H9 (cell line): ENCODE measurements at regions not wholly inside any gene's neighbourhood (a gene's known extent, or its start where the extent isn't known, plus 50 kb on each side); places are given as distances from the start of the nearest gene placed in this dataset.

Experiments
- DNase-seq: peaks from one replicate; pipeline ENCODE4 v3.0.0-alpha.2; 2017
- H2AFZ ChIP-seq: one replicate; pipeline ENCODE4 v1.6.1; 2013; ENCODE audit warnings: mild to moderate bottlenecking, low read length, control low read depth, moderate library complexity
- H2AK5ac ChIP-seq: 2 replicates; pipeline ENCODE4 v1.6.1; 2013; ENCODE audit warnings: low read length, control low read depth, mixed read lengths; ENCODE audit not compliant: insufficient read length
- H2BK120ac ChIP-seq: one replicate; pipeline ENCODE4 v1.6.1; 2013; ENCODE audit warnings: low read depth, mild to moderate bottlenecking, low read length, control low read depth, inconsistent platforms; ENCODE audit not compliant: poor library complexity, severe bottlenecking
- H2BK12ac ChIP-seq: 2 replicates; pipeline ENCODE4 v1.6.1; 2013; ENCODE audit warnings: low read length, control low read depth, mixed read lengths, low read depth; ENCODE audit not compliant: insufficient read length
- H2BK15ac ChIP-seq: 2 replicates; pipeline ENCODE4 v1.6.1; 2013; ENCODE audit warnings: low read depth, low read length, control low read depth
- H2BK20ac ChIP-seq: one replicate; pipeline ENCODE4 v1.6.1; 2013; ENCODE audit warnings: low read depth, mild to moderate bottlenecking, low read length, control low read depth, inconsistent platforms; ENCODE audit not compliant: poor library complexity, severe bottlenecking
- H2BK5ac ChIP-seq: 2 replicates; pipeline ENCODE4 v1.6.1; 2013; ENCODE audit warnings: low read length, control low read depth, mixed read lengths; ENCODE audit not compliant: insufficient read length
- H3K14ac ChIP-seq: 2 replicates; pipeline ENCODE4 v1.6.1; 2013; ENCODE audit warnings: low read length, control low read depth; ENCODE audit not compliant: insufficient read depth
- H3K18ac ChIP-seq: 2 replicates; pipeline ENCODE4 v1.6.1; 2013; ENCODE audit warnings: low read depth, mild to moderate bottlenecking, mixed read lengths, low read length, control low read depth; ENCODE audit not compliant: insufficient read length
- H3K23ac ChIP-seq: 2 replicates; pipeline ENCODE4 v1.6.1; 2013; ENCODE audit warnings: low read length, control low read depth, mixed read lengths, low read depth; ENCODE audit not compliant: insufficient read length
- H3K23me2 ChIP-seq: 2 replicates; pipeline ENCODE4 v1.6.1; 2013; ENCODE audit warnings: low read depth, mild to moderate bottlenecking, mixed read lengths, low read length, control low read depth; ENCODE audit not compliant: insufficient read length, poor library complexity, severe bottlenecking
- H3K27ac ChIP-seq: 2 replicates; pipeline ENCODE4 v1.5.1; 2013; ENCODE audit warnings: low read length, control low read depth, mixed read lengths, low read depth; ENCODE audit not compliant: insufficient read length
- H3K27me3 ChIP-seq: 2 replicates; pipeline ENCODE4 v1.6.1; 2013; ENCODE audit warnings: low read length, control low read depth, inconsistent platforms; ENCODE audit not compliant: insufficient read depth
- H3K4ac ChIP-seq: 2 replicates; pipeline ENCODE4 v1.6.1; 2013; ENCODE audit warnings: low read depth, mild to moderate bottlenecking, control low read depth, inconsistent platforms, low read length, moderate library complexity
- H3K4me1 ChIP-seq: 2 replicates; pipeline ENCODE4 v1.6.1; 2013; ENCODE audit warnings: low read length, control low read depth, inconsistent platforms; ENCODE audit not compliant: insufficient read depth
- H3K4me2 ChIP-seq: 2 replicates; pipeline ENCODE4 v1.6.1; 2013; ENCODE audit warnings: low read length, control low read depth, mixed read lengths; ENCODE audit not compliant: insufficient read length, insufficient read depth
- H3K56ac ChIP-seq: 2 replicates; pipeline ENCODE4 v1.6.1; 2013; ENCODE audit warnings: low read depth, mild to moderate bottlenecking, mixed read lengths, low read length, control low read depth; ENCODE audit not compliant: insufficient read length
- H3K79me1 ChIP-seq: 2 replicates; pipeline ENCODE4 v1.6.1; 2013; ENCODE audit warnings: low read depth, mild to moderate bottlenecking, moderate library complexity, low read length, control low read depth, inconsistent platforms; ENCODE audit not compliant: insufficient read depth, poor library complexity, severe bottlenecking
- H3K79me2 ChIP-seq: 2 replicates; pipeline ENCODE4 v1.6.1; 2013; ENCODE audit warnings: low read length, control low read depth, inconsistent platforms; ENCODE audit not compliant: insufficient read depth
- H3K9ac ChIP-seq: 2 replicates; pipeline ENCODE4 v1.6.1; 2013; ENCODE audit warnings: low read length, control low read depth, mixed read lengths; ENCODE audit not compliant: insufficient read length; ENCODE audit errors: extremely low read depth
- H3K9me3 ChIP-seq: one replicate; pipeline ENCODE4 v1.6.1; 2013; ENCODE audit warnings: low read depth, low read length, inconsistent platforms; ENCODE audit not compliant: control insufficient read depth
- H3T11ph ChIP-seq: one replicate; pipeline ENCODE4 v1.6.1; 2013; ENCODE audit warnings: mild to moderate bottlenecking, low read length, control low read depth, inconsistent platforms
- H4K20me1 ChIP-seq: one replicate; pipeline ENCODE4 v1.6.1; 2013; ENCODE audit not compliant: control insufficient read depth, insufficient read length, insufficient read depth
- H4K5ac ChIP-seq: 2 replicates; pipeline ENCODE4 v1.6.1; 2013; ENCODE audit warnings: low read depth, mild to moderate bottlenecking, mixed read lengths, low read length, control low read depth; ENCODE audit not compliant: insufficient read length
- H4K8ac ChIP-seq: replicated peaks from 2 replicates; pipeline ENCODE4 v1.6.1; 2013; ENCODE audit warnings: low read length, control low read depth, mixed read lengths, low read depth; ENCODE audit not compliant: insufficient read length
- H4K91ac ChIP-seq: 2 replicates; pipeline ENCODE4 v1.6.1; 2013; ENCODE audit warnings: low read depth, mild to moderate bottlenecking, moderate library complexity, mixed read lengths, low read length, control low read depth; ENCODE audit not compliant: insufficient read length
- H3K27ac Mint-ChIP-seq, 3 experiments: 2 replicates in 2 of 3; 3 replicates in 1 of 3; pipeline ENCODE4 v1.8.0; 2020 to 2021; ENCODE audit warnings: mixed read lengths in 3 of 3, mild to moderate bottlenecking in 1 of 3, moderate library complexity in 1 of 3
- H3K27me3 Mint-ChIP-seq: 2 replicates; pipeline ENCODE4 v1.8.0; 2021; ENCODE audit warnings: low read depth, mild to moderate bottlenecking, moderate library complexity, mixed read lengths
- H3K36me3 Mint-ChIP-seq, 3 experiments: 2 replicates in 2 of 3; 3 replicates in 1 of 3; pipeline ENCODE4 v1.8.0; 2020 to 2021; ENCODE audit warnings: low read depth in 3 of 3, mixed read lengths in 3 of 3; ENCODE audit not compliant: insufficient read depth in 1 of 3
- H3K4me1 Mint-ChIP-seq, 2 experiments: 2 replicates each; pipeline ENCODE4 v1.8.0; 2020; ENCODE audit warnings: mixed read lengths in 2 of 2
- H3K4me3 Mint-ChIP-seq, 2 experiments: 2 replicates in 1 of 2; 3 replicates in 1 of 2; pipeline ENCODE4 v1.8.0; 2020 to 2021; ENCODE audit warnings: mild to moderate bottlenecking in 2 of 2, mixed read lengths in 2 of 2, moderate library complexity in 1 of 2
- H3K9me3 Mint-ChIP-seq, 2 experiments: 2 replicates in 1 of 2; 3 replicates in 1 of 2; pipeline ENCODE4 v1.8.0; 2020; ENCODE audit warnings: mild to moderate bottlenecking in 2 of 2, mixed read lengths in 2 of 2, moderate library complexity in 1 of 2
- CTCF ChIP-seq: fragments of 200-600 bp; sonication (generic); conservative IDR thresholded peaks from 3 replicates; pipeline ENCODE4 v1.8.0; 2021; ENCODE audit warnings: antibody characterized with exemption, mild to moderate bottlenecking
- WGBS: extraction: QIAGEN DNeasy Blood & Tissue Kit; methylation state at CpG from one replicate; pipeline ENCODE4 v1.1.7; 2013; ENCODE audit warnings: missing lambda C conversion rate, low lambda C conversion rate, mixed read lengths; ENCODE audit not compliant: insufficient read length; ENCODE audit errors: extremely low coverage; 5-methylcytosine and 5-hydroxymethylcytosine counted together

- H3K36me3 Mint-ChIP-seq, result peaks cover 0 to 6% (median under 1%) of the 10 kb centered on the region in 3 experiments; a peak in 3 of 7 replicates
- H3K27ac ChIP-seq, result no peak overlapping the region
- H2AFZ ChIP-seq, result no peak overlapping the region
Observed at GRCh38 chr2:235262750-235263149, 231.1 kb upstream of the AGAP1 start.

More at GRCh38 chr2:235262750-235263149, 231.1 kb upstream of the AGAP1 start:
- Histone ChIP-seq H2AK5ac (no peak overlapping the region), H3T11ph (no peak overlapping the region), H3K23ac (no peak overlapping the region), H3K9ac (no peak overlapping the region), H3K56ac (no peak overlapping the region), H3K79me2 (no peaks in the 10 kb centered on the region), H2BK12ac (no peak overlapping the region), H3K18ac (no peak overlapping the region), H4K20me1 (no peaks in the 10 kb centered on the region), H3K23me2 (no peaks in the 10 kb centered on the region), H2BK15ac (no peak overlapping the region), H4K8ac (no peak overlapping the region), H3K4ac (no peak overlapping the region), H2BK120ac (no peak overlapping the region), H3K79me1 (no peaks in the 10 kb centered on the region), H3K27me3 (no peaks in the 10 kb centered on the region), H3K4me2 (no peak overlapping the region), H2BK20ac (no peak overlapping the region), H4K5ac (no peak overlapping the region), H2BK5ac (no peak overlapping the region), H3K14ac (no peak overlapping the region), H4K91ac (no peak overlapping the region), H3K9me3 (no peaks in the 10 kb centered on the region), H3K4me1 (no peaks in the 10 kb centered on the region)
- H3K4me1 Mint-ChIP-seq, result peaks cover 13 to 14% of the 10 kb centered on the region in 2 experiments
- H3K9me3 Mint-ChIP-seq, result peaks cover 7 to 8% of the 10 kb centered on the region in 2 experiments
- DNase-seq, result no peak
- H3K27me3 Mint-ChIP-seq, result peaks cover 25% of the 10 kb centered on the region
- no peak overlapping the region for H3K4me3 Mint-ChIP-seq
- TF ChIP-seq CTCF, result no peak
- peak overlapping the region in 1 of 3 experiments; percentile 62; a peak in 1 of 7 replicates for H3K27ac Mint-ChIP-seq
- WGBS, result no CpG with 5 or more reads among the region's 4 CpGs
